ENCODE measurements at regions not wholly inside any gene's neighbourhood (a gene's known extent, or its start where the extent isn't known, plus 50 kb on each side); places are given as distances from the start of the nearest gene placed in this dataset.

DNA sequence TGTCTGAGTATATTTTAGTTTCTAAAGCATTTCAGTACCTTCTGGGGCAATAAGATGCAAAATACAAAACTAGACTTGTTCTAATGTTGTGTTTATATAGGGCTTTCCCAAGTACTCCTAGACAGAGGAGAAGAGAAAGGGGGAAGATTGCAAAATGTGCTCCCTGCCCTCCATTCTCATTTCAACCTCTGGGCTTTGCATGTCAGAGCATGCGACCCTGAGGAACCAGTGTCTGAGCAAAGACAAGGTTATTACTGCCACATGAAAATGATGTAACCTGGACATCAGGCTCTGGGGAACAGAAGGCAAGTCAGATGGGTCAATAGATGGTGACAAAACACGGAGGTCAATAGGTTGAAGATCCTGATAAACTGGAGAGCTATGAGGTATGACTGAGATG, 253.5 kb upstream of the TCF21 start:
- no peak overlapping the region for H3K27ac ChIP-seq
- no peaks in the 10 kb centered on the region for H3K9me3 ChIP-seq
- WGBS, 2 donors = 74 to 77% methylated on average over 2 of the region's 2 CpGs
- TF ChIP-seq, protein P1, sequence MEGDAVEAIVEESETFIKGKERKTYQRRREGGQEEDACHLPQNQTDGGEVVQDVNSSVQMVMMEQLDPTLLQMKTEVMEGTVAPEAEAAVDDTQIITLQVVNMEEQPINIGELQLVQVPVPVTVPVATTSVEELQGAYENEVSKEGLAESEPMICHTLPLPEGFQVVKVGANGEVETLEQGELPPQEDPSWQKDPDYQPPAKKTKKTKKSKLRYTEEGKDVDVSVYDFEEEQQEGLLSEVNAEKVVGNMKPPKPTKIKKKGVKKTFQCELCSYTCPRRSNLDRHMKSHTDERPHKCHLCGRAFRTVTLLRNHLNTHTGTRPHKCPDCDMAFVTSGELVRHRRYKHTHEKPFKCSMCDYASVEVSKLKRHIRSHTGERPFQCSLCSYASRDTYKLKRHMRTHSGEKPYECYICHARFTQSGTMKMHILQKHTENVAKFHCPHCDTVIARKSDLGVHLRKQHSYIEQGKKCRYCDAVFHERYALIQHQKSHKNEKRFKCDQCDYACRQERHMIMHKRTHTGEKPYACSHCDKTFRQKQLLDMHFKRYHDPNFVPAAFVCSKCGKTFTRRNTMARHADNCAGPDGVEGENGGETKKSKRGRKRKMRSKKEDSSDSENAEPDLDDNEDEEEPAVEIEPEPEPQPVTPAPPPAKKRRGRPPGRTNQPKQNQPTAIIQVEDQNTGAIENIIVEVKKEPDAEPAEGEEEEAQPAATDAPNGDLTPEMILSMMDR (IDR thresholded peaks at IDR 0.05) = no peak
- no peak for TF ChIP-seq POLR2A (IDR thresholded peaks at IDR 0.05)
- no peak overlapping the region for H3K4me3 ChIP-seq (replicated peaks in 1 of 3)
- H3K4me1 ChIP-seq = no peaks in the 10 kb centered on the region
- no peak for DNase-seq
- intact Hi-C loops (cut with DNase I) = no loop called here
- H3K27me3 ChIP-seq = no peaks in the 10 kb centered on the region
- H3K36me3 ChIP-seq = no peaks in the 10 kb centered on the region

GRCh38 chr6:133637436-133637835, 251.5 kb upstream of the TCF21 start:
- TF ChIP-seq, protein P1 (IDR thresholded peaks at IDR 0.05) = no peak
- TF ChIP-seq POLR2A (IDR thresholded peaks at IDR 0.05) = no peak
- H3K27ac ChIP-seq = no peak overlapping the region
- intact Hi-C loops (cut with DNase I) = no loop called here

GRCh38 chr6:133637874-133638273, 251.0 kb upstream of the TCF21 start:
- H3K27ac ChIP-seq = no peak overlapping the region

More at GRCh38 chr6:133637436-133637835, 251.5 kb upstream of the TCF21 start:
- H3K36me3 ChIP-seq = no peaks in the 10 kb centered on the region
- 79 to 88% methylated on average over 2 of the region's 2 CpGs for WGBS, 2 donors
- H3K4me1 ChIP-seq = no peaks in the 10 kb centered on the region
- no peak overlapping the region for H3K4me3 ChIP-seq (replicated peaks in 1 of 3)
- H3K27me3 ChIP-seq = no peaks in the 10 kb centered on the region
- H3K9me3 ChIP-seq = no peaks in the 10 kb centered on the region
- no peak for DNase-seq

GRCh38 chr6:133641104-133641503, 247.8 kb upstream of the TCF21 start:
- Histone ChIP-seq H3K27me3 (no peaks in the 10 kb centered on the region), H3K36me3 (no peaks in the 10 kb centered on the region), H3K4me1 (no peaks in the 10 kb centered on the region), H3K9me3 (no peaks in the 10 kb centered on the region), H3K27ac (no peak overlapping the region), H3K4me3 (replicated peaks in 1 of 3) (no peak overlapping the region)
- DNase-seq = no peak
- intact Hi-C loops (cut with DNase I) = no loop called here
- 91 to 96% methylated on average over 5 of the region's 5 CpGs for WGBS, 2 donors
- TF ChIP-seq POLR2A (IDR thresholded peaks at IDR 0.05) = no peak
- TF ChIP-seq, protein P1 (IDR thresholded peaks at IDR 0.05) = no peak

More at GRCh38 chr6:133637874-133638273, 251.0 kb upstream of the TCF21 start:
- Histone ChIP-seq H3K36me3 (no peaks in the 10 kb centered on the region), H3K9me3 (no peaks in the 10 kb centered on the region), H3K4me3 (replicated peaks in 1 of 3) (no peak overlapping the region), H3K27me3 (no peaks in the 10 kb centered on the region), H3K4me1 (no peaks in the 10 kb centered on the region)
- intact Hi-C loops (cut with DNase I) = no loop called here
- TF ChIP-seq, protein P1 (IDR thresholded peaks at IDR 0.05) = no peak
- no peak for TF ChIP-seq POLR2A (IDR thresholded peaks at IDR 0.05)
- 82 to 88% methylated on average over 6 of the region's 6 CpGs for WGBS, 2 donors
- no peak for DNase-seq

DNA sequence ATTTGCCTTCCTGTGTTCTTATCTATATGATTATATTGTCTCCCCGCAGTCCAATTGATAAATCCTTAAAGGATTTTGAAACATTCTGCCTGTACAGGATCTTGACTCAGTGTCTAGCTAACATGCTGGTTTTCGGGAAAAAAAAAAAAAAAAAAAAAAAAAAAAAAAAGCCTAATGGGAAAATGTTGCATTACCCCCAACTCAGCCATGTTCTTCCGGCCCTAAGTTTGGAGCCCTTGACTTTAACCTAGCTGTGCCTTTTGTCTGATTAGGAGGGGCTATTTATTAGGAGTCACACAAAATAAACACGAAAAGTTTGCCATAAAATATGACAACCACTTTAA, 244.4 kb upstream of the TCF21 start:
- H3K27me3 ChIP-seq = no peaks in the 10 kb centered on the region
- TF ChIP-seq, protein P1 (IDR thresholded peaks at IDR 0.05) = no peak
- TF ChIP-seq POLR2A (IDR thresholded peaks at IDR 0.05) = no peak
- H3K36me3 ChIP-seq = no peaks in the 10 kb centered on the region
- DNase-seq = no peak
- no peak overlapping the region for H3K27ac ChIP-seq
- intact Hi-C loops (cut with DNase I) = no loop called here
- H3K9me3 ChIP-seq = no peaks in the 10 kb centered on the region
- WGBS, 2 donors = 83 to 87% methylated on average over 4 of the region's 4 CpGs
- H3K4me3 ChIP-seq (replicated peaks in 1 of 3) = no peak overlapping the region
- no peaks in the 10 kb centered on the region for H3K4me1 ChIP-seq
